Keratinocyte (primary cell): ENCODE measurements at regions not wholly inside any gene's neighbourhood (a gene's known extent, or its start where the extent isn't known, plus 50 kb on each side); places are given as distances from the start of the nearest gene placed in this dataset.

Source experiments
- DNase-seq: peaks from one replicate; pipeline ENCODE4 v3.0.0-alpha.2; 2011; ENCODE audit warnings: low read depth, missing footprints, low spot score
- FAIRE-seq: peaks from 2 replicates; lab custom pipeline; 2011; peaks lifted over from hg19 to GRCh38; lab: Jason Lieb, UNC
- H2AFZ ChIP-seq: 2 replicates; pipeline ENCODE4 v1.6.0; 2012; ENCODE audit warnings: low read length, control low read depth, inconsistent platforms; ENCODE audit not compliant: control insufficient read depth
- H3K27ac ChIP-seq: 2 replicates; pipeline ENCODE4 v1.5.1; 2011; ENCODE audit warnings: low read length; ENCODE audit not compliant: control insufficient read depth, insufficient read depth
- H3K27me3 ChIP-seq: 3 replicates; pipeline ENCODE4 v1.6.0; 2011; ENCODE audit warnings: low read length; ENCODE audit not compliant: control insufficient read depth, insufficient read depth; ENCODE audit errors: extremely low read depth
- H3K36me3 ChIP-seq, 2 experiments: 2 replicates in 1 of 2; 3 replicates in 1 of 2; pipeline ENCODE4 v1.5.1; 2011; ENCODE audit warnings: low read length in 2 of 2, mild to moderate bottlenecking in 1 of 2; ENCODE audit not compliant: control insufficient read depth in 2 of 2, insufficient read depth in 2 of 2; ENCODE audit errors: extremely low read depth in 1 of 2
- H3K4me1 ChIP-seq: 3 replicates; pipeline ENCODE4 v1.5.1; 2011; ENCODE audit warnings: low read length; ENCODE audit not compliant: control insufficient read depth, insufficient read depth; ENCODE audit errors: extremely low read depth
- H3K4me2 ChIP-seq: 3 replicates; pipeline ENCODE4 v1.6.0; 2011; ENCODE audit warnings: low read depth, low read length; ENCODE audit not compliant: control insufficient read depth, insufficient read depth; ENCODE audit errors: extremely low read depth
- H3K4me3 ChIP-seq, 3 experiments: fragments of 200-600 bp in 1 of 3; sonication (generic) in 1 of 3; 2 replicates in 2 of 3; 3 replicates in 1 of 3; pipeline ENCODE4 v1.5.1; 2011 to 2016; ENCODE audit warnings: low read length in 3 of 3, mild to moderate bottlenecking in 3 of 3, control low read depth in 2 of 3, inconsistent platforms in 1 of 3, low read depth in 1 of 3, mixed read lengths in 1 of 3, mixed run types in 1 of 3, moderate library complexity in 1 of 3; ENCODE audit not compliant: control insufficient read depth in 2 of 3, insufficient read depth in 2 of 3; ENCODE audit errors: extremely low read depth in 1 of 3
- H3K79me2 ChIP-seq: 2 replicates; pipeline ENCODE4 v1.6.0; 2012; ENCODE audit warnings: low read length; ENCODE audit not compliant: control insufficient read depth, insufficient read depth
- H3K9ac ChIP-seq: 3 replicates; pipeline ENCODE4 v1.6.0; 2011; ENCODE audit warnings: low read length; ENCODE audit not compliant: control insufficient read depth, insufficient read depth; ENCODE audit errors: extremely low read depth
- H3K9me1 ChIP-seq: 3 replicates; pipeline ENCODE4 v1.6.0; 2011; ENCODE audit warnings: low read length; ENCODE audit not compliant: control insufficient read depth, insufficient read depth; ENCODE audit errors: extremely low read depth
- H3K9me3 ChIP-seq: 2 replicates; pipeline ENCODE4 v1.5.1; 2012; ENCODE audit warnings: low read depth, low read length; ENCODE audit not compliant: control insufficient read depth
- H4K20me1 ChIP-seq: 3 replicates; pipeline ENCODE4 v1.6.0; 2011; ENCODE audit warnings: low read length; ENCODE audit not compliant: control insufficient read depth, insufficient read depth; ENCODE audit errors: extremely low read depth
- EZH2 ChIP-seq: IDR thresholded peaks from one replicate; pipeline ENCODE4 v1.6.1; 2012; ENCODE audit warnings: inconsistent platforms, mild to moderate bottlenecking, low read length, moderate library complexity
- dilution Hi-C: fragments of 300-500 bp; cut with MboI; formaldehyde crosslinking; loops from one replicate; pipeline ENCODE4 v1.7.0; 2020; ENCODE audit warnings: low sequenced_read_pairs; ENCODE audit not compliant: extremely low pct_ligation_motif_present
- TF ChIP-seq, protein P1 (sequence below), 3 experiments: IDR thresholded peaks in 1 of 3; conservative IDR thresholded peaks in 1 of 3; optimal IDR thresholded peaks in 1 of 3; 2 replicates in 2 of 3; 3 replicates in 1 of 3; pipeline versions ENCODE3 to v1.5.1; 2011; ENCODE audit warnings: low read length in 3 of 3, mild to moderate bottlenecking in 3 of 3, moderate library complexity in 2 of 3, control low read depth in 1 of 3, inconsistent platforms in 1 of 3; ENCODE audit not compliant: insufficient read depth in 2 of 3; ENCODE audit errors: extremely low read depth in 1 of 3

DNA sequence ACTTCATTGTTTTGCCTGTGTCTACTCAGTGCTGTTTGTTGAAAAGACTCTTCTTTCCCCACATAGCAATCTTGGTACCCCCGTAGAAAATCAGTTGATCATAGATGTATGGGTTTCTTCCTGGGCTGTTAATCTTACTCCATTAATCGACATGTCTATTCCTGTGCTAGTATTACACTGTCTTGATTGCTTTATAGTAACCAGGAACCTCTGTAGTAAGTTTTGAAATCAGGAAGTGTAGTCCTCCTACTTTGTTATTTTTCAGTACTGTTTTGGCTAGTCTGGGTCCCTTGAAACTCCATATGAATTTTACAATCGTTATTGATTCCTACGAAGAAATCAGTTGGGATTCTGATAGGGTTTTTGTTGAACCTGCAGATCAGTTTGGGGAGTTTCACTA is 78.8 kb upstream of the FAM136A start:
- FAIRE-seq = no peak
- TF ChIP-seq, protein P1, sequence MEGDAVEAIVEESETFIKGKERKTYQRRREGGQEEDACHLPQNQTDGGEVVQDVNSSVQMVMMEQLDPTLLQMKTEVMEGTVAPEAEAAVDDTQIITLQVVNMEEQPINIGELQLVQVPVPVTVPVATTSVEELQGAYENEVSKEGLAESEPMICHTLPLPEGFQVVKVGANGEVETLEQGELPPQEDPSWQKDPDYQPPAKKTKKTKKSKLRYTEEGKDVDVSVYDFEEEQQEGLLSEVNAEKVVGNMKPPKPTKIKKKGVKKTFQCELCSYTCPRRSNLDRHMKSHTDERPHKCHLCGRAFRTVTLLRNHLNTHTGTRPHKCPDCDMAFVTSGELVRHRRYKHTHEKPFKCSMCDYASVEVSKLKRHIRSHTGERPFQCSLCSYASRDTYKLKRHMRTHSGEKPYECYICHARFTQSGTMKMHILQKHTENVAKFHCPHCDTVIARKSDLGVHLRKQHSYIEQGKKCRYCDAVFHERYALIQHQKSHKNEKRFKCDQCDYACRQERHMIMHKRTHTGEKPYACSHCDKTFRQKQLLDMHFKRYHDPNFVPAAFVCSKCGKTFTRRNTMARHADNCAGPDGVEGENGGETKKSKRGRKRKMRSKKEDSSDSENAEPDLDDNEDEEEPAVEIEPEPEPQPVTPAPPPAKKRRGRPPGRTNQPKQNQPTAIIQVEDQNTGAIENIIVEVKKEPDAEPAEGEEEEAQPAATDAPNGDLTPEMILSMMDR (optimal IDR thresholded peaks at IDR 0.05 in 1 of 3, IDR thresholded peaks at IDR 0.05 in 1 of 3, conservative IDR thresholded peaks at IDR 0.05 in 1 of 3; ENCODE audit: extremely low read depth in 1 of 3, insufficient read depth in 2 of 3, low read length in 3 of 3) = no peak
- no peak for TF ChIP-seq EZH2
- Histone ChIP-seq H3K9ac (peak overlapping the region; percentile 60), H2AFZ (no peak overlapping the region), H3K27ac (peak overlapping the region; percentile 89), H3K4me2 (peak overlapping the region; percentile 49), H3K9me3 (no peaks in the 10 kb centered on the region), H3K4me3 (no peak overlapping the region), H3K9me1 (no peaks in the 10 kb centered on the region), H3K79me2 (no peaks in the 10 kb centered on the region), H3K4me1 (peaks cover 23% of the 10 kb centered on the region), H3K27me3 (no peaks in the 10 kb centered on the region), H3K36me3 (no peaks in the 10 kb centered on the region), H4K20me1 (no peaks in the 10 kb centered on the region)
- dilution Hi-C loops = no loop called here
- DNase-seq = no peak

DNA sequence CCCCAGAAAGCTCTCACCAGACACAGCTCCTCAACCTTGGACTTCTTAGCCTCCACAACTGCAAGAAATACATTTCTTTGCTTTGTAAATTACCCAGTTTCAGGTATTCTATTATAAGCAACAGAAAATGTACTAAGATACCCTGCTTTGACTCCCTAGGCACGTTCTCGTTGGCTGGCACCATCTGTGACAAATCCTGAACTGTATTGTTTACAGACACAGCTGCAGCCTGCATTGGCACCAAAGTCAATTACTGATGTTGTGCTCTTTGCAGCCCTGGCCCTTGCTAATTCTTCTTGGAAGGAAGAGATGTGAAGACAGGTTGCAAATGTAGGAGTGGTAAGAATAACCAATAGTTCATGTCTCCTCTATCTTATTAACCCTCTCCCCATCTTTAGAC is 72.7 kb upstream of the FAM136A start:
- H2AFZ ChIP-seq = no peak overlapping the region
- no peaks in the 10 kb centered on the region for H3K79me2 ChIP-seq
- no peaks in the 10 kb centered on the region for H4K20me1 ChIP-seq
- no peak overlapping the region for H3K4me3 ChIP-seq
- no peak overlapping the region for H3K9ac ChIP-seq
- no peak for FAIRE-seq
- TF ChIP-seq, protein P1 (optimal IDR thresholded peaks at IDR 0.05 in 1 of 3, IDR thresholded peaks at IDR 0.05 in 1 of 3, conservative IDR thresholded peaks at IDR 0.05 in 1 of 3; ENCODE audit: extremely low read depth in 1 of 3, insufficient read depth in 2 of 3, low read length in 3 of 3) = no peak
- no peak for TF ChIP-seq EZH2
- H3K27me3 ChIP-seq = no peaks in the 10 kb centered on the region
- no peak overlapping the region for H3K27ac ChIP-seq
- DNase-seq = no peak
- dilution Hi-C loops = no loop called here
- peaks cover 20% of the 10 kb centered on the region for H3K4me1 ChIP-seq
- H3K9me3 ChIP-seq = peaks cover 4% of the 10 kb centered on the region
- no peaks in the 10 kb centered on the region for H3K36me3 ChIP-seq
- H3K9me1 ChIP-seq = no peaks in the 10 kb centered on the region
- H3K4me2 ChIP-seq = no peak overlapping the region
